DOHH2 (cell line): ENCODE measurements at regions not wholly inside any gene's neighbourhood (a gene's known extent, or its start where the extent isn't known, plus 50 kb on each side); places are given as distances from the start of the nearest gene placed in this dataset.

Experiments used
- H3F3A ChIP-seq: fragments of 200-600 bp; sonication (generic), shearing (Covaris generic); 2 replicates; pipeline ENCODE4 v1.6.0; 2016; ENCODE audit warnings: antibody characterized with exemption, mild to moderate bottlenecking; ENCODE audit not compliant: control insufficient read depth, insufficient read depth
- H3K27ac ChIP-seq: fragments of 200-600 bp; sonication (generic); 2 replicates; pipeline ENCODE4 v1.5.1; 2014; ENCODE audit warnings: low read depth, mild to moderate bottlenecking, low read length, moderate library complexity
- H3K27me3 ChIP-seq: fragments of 200-600 bp; sonication (generic); 2 replicates; pipeline ENCODE4 v1.6.1; 2014; ENCODE audit warnings: mild to moderate bottlenecking, low read length, mixed read lengths; ENCODE audit not compliant: control insufficient read depth
- H3K36me3 ChIP-seq: fragments of 200-600 bp; sonication (generic); 2 replicates; pipeline ENCODE4 v1.6.1; 2014; ENCODE audit warnings: mild to moderate bottlenecking, low read length, moderate library complexity, mixed read lengths; ENCODE audit not compliant: control insufficient read depth
- H3K4me1 ChIP-seq: fragments of 200-600 bp; sonication (generic); 2 replicates; pipeline ENCODE4 v1.6.1; 2014; ENCODE audit warnings: mild to moderate bottlenecking, low read length, mixed read lengths; ENCODE audit not compliant: control insufficient read depth
- H3K4me2 ChIP-seq: fragments of 200-600 bp; sonication (generic); 2 replicates; pipeline ENCODE4 v1.6.0; 2014; ENCODE audit warnings: mild to moderate bottlenecking, low read length, moderate library complexity
- H3K4me3 ChIP-seq: fragments of 200-600 bp; sonication (generic); 2 replicates; pipeline ENCODE4 v1.5.1; 2014; ENCODE audit warnings: mild to moderate bottlenecking, low read length, mixed read lengths
- H3K79me2 ChIP-seq: fragments of 200-600 bp; sonication (generic); 2 replicates; pipeline ENCODE4 v1.6.1; 2014; ENCODE audit warnings: mild to moderate bottlenecking, low read length, mixed read lengths; ENCODE audit not compliant: control insufficient read depth
- H3K9me2 ChIP-seq: fragments of 200-600 bp; sonication (generic); replicated peaks from 2 replicates; pipeline ENCODE4 v1.6.1; 2014; ENCODE audit warnings: mild to moderate bottlenecking, low read length, mixed read lengths; ENCODE audit not compliant: control insufficient read depth
- H3K9me3 ChIP-seq: fragments of 200-600 bp; sonication (generic); 2 replicates; pipeline ENCODE4 v1.6.1; 2014; ENCODE audit warnings: antibody characterized with exemption, low read length, mixed read lengths; ENCODE audit not compliant: control insufficient read depth, insufficient read depth
- H4K20me1 ChIP-seq: fragments of 200-600 bp; sonication (generic); 2 replicates; pipeline ENCODE4 v1.6.0; 2014; ENCODE audit warnings: low read depth, mild to moderate bottlenecking, antibody characterized with exemption, low read length, moderate library complexity; ENCODE audit not compliant: control insufficient read depth, insufficient read depth
- EZH2phosphoT487 ChIP-seq: fragments of 200-600 bp; sonication (generic); IDR thresholded peaks from 2 replicates; pipeline ENCODE4 v1.6.1; 2017; ENCODE audit warnings: borderline replicate concordance, mild to moderate bottlenecking, antibody characterized with exemption, low read length, moderate library complexity, mixed read lengths
- TF ChIP-seq, protein P1 (sequence below): fragments of 200-600 bp; sonication (generic); IDR thresholded peaks from one replicate; pipeline ENCODE4 v1.5.1; 2014; ENCODE audit warnings: antibody characterized with exemption, mild to moderate bottlenecking, low read depth, low read length; ENCODE audit not compliant: poor library complexity, severe bottlenecking

- Histone ChIP-seq H3K27me3 (no peaks in the 10 kb centered on the region; the same call in 1 of the 2 replicates), H3K4me2 (no peak overlapping the region), H4K20me1 (no peaks in the 10 kb centered on the region), H3K79me2 (no peaks in the 10 kb centered on the region), H3K9me3 (peaks cover 6% of the 10 kb centered on the region; the same call in 1 of the 2 replicates), H3F3A (no peaks in the 10 kb centered on the region), H3K36me3 (no peaks in the 10 kb centered on the region), H3K9me2 (no peaks in the 10 kb centered on the region), H3K27ac (no peak overlapping the region), H3K4me1 (no peaks in the 10 kb centered on the region), H3K4me3 (no peak overlapping the region)
- TF ChIP-seq, protein P1, sequence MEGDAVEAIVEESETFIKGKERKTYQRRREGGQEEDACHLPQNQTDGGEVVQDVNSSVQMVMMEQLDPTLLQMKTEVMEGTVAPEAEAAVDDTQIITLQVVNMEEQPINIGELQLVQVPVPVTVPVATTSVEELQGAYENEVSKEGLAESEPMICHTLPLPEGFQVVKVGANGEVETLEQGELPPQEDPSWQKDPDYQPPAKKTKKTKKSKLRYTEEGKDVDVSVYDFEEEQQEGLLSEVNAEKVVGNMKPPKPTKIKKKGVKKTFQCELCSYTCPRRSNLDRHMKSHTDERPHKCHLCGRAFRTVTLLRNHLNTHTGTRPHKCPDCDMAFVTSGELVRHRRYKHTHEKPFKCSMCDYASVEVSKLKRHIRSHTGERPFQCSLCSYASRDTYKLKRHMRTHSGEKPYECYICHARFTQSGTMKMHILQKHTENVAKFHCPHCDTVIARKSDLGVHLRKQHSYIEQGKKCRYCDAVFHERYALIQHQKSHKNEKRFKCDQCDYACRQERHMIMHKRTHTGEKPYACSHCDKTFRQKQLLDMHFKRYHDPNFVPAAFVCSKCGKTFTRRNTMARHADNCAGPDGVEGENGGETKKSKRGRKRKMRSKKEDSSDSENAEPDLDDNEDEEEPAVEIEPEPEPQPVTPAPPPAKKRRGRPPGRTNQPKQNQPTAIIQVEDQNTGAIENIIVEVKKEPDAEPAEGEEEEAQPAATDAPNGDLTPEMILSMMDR, result no peak
- no peak for TF ChIP-seq EZH2phosphoT487
Observed at GRCh38 chr2:513981-514706, 163.1 kb downstream of the TMEM18 start.

DNA sequence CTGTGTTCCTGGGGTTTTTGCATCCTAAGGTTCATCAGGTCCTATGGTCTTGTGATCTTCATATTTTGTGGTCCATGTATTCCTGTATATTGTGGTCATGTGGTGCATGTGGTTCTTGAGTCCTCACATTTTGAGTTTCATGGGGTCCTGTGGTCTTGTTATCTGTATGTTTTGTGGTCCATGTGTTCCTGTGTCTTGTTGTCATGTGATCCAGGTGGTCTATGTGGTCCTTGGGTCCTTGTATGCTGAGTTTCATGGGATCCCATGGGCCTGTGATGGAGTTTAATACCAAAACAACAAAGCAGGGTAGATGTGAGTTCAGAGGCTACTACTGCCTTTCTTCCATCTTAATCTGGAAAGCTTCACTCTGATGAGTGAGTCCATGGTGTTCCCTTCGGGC is 166.4 kb downstream of the TMEM18 start:
- Histone ChIP-seq H3K36me3 (no peaks in the 10 kb centered on the region), H3K4me3 (no peak overlapping the region), H3K27ac (no peak overlapping the region), H3K9me3 (peaks cover 6% of the 10 kb centered on the region; the same call in 1 of the 2 replicates), H4K20me1 (no peaks in the 10 kb centered on the region), H3F3A (no peaks in the 10 kb centered on the region), H3K4me1 (no peaks in the 10 kb centered on the region), H3K27me3 (no peaks in the 10 kb centered on the region), H3K79me2 (no peaks in the 10 kb centered on the region), H3K4me2 (no peak overlapping the region), H3K9me2 (no peaks in the 10 kb centered on the region)
- TF ChIP-seq EZH2phosphoT487, result no peak
- TF ChIP-seq, protein P1, result no peak

DNA sequence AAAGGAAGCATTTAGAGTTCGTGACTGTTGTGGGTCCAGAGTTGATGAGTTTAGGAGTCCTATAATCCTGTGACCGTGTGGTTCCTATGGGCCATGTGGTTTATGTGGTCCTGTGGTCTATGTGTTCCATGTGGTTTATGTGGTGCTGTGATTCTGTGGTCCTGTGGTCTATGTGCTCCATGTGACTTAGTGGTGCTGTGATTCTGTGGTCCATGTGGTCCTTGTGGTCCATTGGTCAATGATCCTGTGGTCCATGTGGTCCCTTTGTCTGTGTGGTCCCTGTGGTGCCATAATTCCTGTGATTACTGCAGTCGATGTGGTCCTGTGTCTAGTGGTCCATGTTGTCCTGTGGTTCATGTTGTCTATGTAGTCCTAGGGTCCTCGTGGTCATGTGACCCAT is 167.3 kb downstream of the TMEM18 start:
- TF ChIP-seq EZH2phosphoT487, result no peak
- TF ChIP-seq, protein P1, result no peak
- Histone ChIP-seq H3K4me3 (no peak overlapping the region), H3K27ac (no peak overlapping the region), H3K79me2 (no peaks in the 10 kb centered on the region), H3K4me2 (no peak overlapping the region), H3K9me3 (peaks cover 6% of the 10 kb centered on the region; the same call in 1 of the 2 replicates), H3K27me3 (no peaks in the 10 kb centered on the region), H3K9me2 (no peaks in the 10 kb centered on the region), H3K4me1 (no peaks in the 10 kb centered on the region), H3F3A (no peaks in the 10 kb centered on the region), H4K20me1 (no peaks in the 10 kb centered on the region), H3K36me3 (no peaks in the 10 kb centered on the region)
